ENCODE measurements at regions not wholly inside any gene's neighbourhood (a gene's known extent, or its start where the extent isn't known, plus 50 kb on each side); places are given as distances from the start of the nearest gene placed in this dataset.
"Not testable (repeated sequence)": the region's sequence is repeated elsewhere in the genome, so short reads cannot be mapped to it uniquely, and the experiment has no call there.

DNA sequence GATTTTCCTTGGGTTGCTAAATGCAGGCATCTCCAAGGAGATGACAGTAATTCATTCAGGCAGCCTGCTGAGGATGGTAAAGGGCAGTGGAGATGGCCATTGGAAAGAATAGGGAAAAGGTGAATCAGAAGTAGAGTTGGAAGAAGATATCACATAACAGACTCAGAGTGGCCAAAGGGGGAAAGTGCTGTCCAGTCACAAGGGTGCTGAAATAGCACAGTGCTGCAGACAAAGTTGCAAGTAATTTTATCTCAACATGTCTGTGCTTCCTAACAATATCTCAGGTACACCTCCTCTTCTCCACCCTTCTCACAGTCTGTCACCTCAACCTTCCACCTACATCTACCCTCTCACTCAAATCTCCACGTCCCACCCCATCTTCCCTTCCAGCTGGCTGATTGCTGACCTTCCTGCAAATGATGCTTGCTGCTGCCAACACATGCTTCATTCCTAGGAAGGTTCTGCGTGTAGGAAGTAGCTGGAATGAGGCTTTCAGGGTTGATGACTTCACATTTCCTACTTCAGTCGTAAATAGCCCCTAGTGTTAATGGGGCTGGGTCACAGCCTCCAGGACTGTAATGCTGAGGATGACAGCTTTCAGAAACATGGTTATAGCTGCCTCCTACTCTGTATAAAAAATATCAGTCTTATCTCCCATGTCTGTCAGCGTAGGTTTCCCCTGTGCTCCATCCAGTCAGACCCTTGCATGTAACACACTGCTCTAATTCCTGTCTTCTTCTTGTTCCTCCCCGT is 123.9 kb downstream of the CTNND1 start:
- Histone ChIP-seq H3K9me3 (no peaks in the 10 kb centered on the region), H3K4me1 (no peaks in the 10 kb centered on the region), H3K4me3 (no peak overlapping the region), H3K27me3 (no peaks in the 10 kb centered on the region), H3K36me3 (no peaks in the 10 kb centered on the region), H3K27ac (no peak overlapping the region)
- intact Hi-C loops (cut with DNase I; ENCODE audit: low total_unique reads), result no loop called here
- DNase-seq (ENCODE audit: low spot score in 2 of 2), result no peak
- no peak for TF ChIP-seq POLR2AphosphoS5 (IDR thresholded peaks at IDR 0.05)

DNA sequence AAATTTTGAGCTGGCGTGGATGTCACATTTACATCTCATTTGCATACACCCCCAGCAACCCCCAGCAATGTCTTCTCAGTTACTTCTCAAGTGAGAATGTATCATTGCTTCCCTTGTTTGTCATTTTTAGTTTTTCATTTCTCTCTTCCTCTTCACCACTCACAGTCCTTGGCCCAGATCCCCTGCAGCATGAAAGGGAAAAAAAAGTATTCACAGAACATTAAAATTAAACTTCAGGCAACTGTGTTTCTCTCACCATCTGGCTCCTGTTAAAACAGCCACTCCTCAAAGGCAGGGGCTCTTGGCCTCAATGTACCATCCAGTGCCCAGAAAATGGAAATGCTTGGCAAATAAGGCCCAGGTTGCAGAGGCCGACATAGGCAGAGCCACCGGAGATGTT is 126.8 kb downstream of the CTNND1 start:
- Histone ChIP-seq H3K4me1 (no peaks in the 10 kb centered on the region), H3K36me3 (no peaks in the 10 kb centered on the region), H3K9me3 (no peaks in the 10 kb centered on the region), H3K27ac (no peak overlapping the region), H3K27me3 (no peaks in the 10 kb centered on the region), H3K4me3 (no peak overlapping the region)
- TF ChIP-seq POLR2A (IDR thresholded peaks at IDR 0.05), result no peak
- TF ChIP-seq POLR2AphosphoS5 (IDR thresholded peaks at IDR 0.05), result no peak
- TF ChIP-seq, protein P1, sequence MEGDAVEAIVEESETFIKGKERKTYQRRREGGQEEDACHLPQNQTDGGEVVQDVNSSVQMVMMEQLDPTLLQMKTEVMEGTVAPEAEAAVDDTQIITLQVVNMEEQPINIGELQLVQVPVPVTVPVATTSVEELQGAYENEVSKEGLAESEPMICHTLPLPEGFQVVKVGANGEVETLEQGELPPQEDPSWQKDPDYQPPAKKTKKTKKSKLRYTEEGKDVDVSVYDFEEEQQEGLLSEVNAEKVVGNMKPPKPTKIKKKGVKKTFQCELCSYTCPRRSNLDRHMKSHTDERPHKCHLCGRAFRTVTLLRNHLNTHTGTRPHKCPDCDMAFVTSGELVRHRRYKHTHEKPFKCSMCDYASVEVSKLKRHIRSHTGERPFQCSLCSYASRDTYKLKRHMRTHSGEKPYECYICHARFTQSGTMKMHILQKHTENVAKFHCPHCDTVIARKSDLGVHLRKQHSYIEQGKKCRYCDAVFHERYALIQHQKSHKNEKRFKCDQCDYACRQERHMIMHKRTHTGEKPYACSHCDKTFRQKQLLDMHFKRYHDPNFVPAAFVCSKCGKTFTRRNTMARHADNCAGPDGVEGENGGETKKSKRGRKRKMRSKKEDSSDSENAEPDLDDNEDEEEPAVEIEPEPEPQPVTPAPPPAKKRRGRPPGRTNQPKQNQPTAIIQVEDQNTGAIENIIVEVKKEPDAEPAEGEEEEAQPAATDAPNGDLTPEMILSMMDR (IDR thresholded peaks at IDR 0.05), result no peak
- DNase-seq (ENCODE audit: low spot score in 2 of 2), result no peak
- intact Hi-C loops (cut with DNase I; ENCODE audit: low total_unique reads), result no loop called here

DNA sequence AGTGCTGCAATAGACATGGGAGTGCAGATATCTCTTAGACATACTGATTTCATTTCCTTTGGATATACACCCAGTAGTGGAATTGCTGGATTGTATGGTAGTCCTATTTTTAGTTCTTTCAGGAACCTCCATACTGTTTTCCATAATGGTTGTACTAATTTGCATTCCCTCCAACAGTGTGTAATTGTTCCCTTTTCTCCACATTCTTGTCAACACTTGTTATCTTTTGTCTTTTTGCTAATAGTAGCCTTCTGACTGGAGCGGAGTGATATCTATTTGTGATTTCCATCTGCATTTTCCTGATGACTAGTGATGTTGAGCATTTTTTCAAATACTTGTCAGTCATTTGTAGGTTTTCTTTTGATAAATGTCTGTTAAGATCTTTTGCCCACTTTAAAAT is 128.9 kb downstream of the CTNND1 start:
- Histone ChIP-seq H3K36me3 (no peaks in the 10 kb centered on the region), H3K9me3 (no peaks in the 10 kb centered on the region), H3K4me1 (no peaks in the 10 kb centered on the region), H3K4me3 (no peak overlapping the region), H3K27me3 (no peaks in the 10 kb centered on the region), H3K27ac (no peak overlapping the region)
- intact Hi-C loops (cut with DNase I; ENCODE audit: low total_unique reads), result no loop called here
- TF ChIP-seq POLR2AphosphoS5 (IDR thresholded peaks at IDR 0.05) (no peak), POLR2A (IDR thresholded peaks at IDR 0.05) (no peak)
- TF ChIP-seq, protein P1 (IDR thresholded peaks at IDR 0.05), result no peak
- DNase-seq (ENCODE audit: low spot score in 2 of 2), result no peak

DNA sequence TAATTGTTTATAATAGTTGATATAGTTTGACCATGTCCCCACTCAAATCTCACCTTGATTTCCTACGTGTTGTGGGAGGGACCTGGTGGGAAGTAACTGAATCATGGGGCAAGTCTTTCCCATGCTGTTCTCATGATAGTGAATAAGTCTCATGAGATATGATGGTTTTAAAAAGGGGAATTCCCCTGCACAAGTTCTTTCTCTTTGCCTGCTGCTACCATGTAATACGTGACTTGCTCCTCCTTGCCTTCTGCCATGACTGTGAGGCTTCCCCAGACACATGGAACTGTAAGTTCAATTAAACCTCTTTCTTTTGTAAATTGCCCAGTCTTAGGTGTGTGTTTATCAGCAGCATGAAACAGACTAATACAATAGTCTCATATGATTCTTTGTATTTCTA is 130.5 kb upstream of the OR9Q1 start:
- H3K27me3 ChIP-seq; H3K9me3 ChIP-seq; H3K4me1 ChIP-seq; intact Hi-C loops (cut with DNase I; ENCODE audit: low total_unique reads); DNase-seq (ENCODE audit: low spot score in 2 of 2); H3K4me3 ChIP-seq; H3K27ac ChIP-seq; H3K36me3 ChIP-seq: not testable (repeated sequence)

DNA sequence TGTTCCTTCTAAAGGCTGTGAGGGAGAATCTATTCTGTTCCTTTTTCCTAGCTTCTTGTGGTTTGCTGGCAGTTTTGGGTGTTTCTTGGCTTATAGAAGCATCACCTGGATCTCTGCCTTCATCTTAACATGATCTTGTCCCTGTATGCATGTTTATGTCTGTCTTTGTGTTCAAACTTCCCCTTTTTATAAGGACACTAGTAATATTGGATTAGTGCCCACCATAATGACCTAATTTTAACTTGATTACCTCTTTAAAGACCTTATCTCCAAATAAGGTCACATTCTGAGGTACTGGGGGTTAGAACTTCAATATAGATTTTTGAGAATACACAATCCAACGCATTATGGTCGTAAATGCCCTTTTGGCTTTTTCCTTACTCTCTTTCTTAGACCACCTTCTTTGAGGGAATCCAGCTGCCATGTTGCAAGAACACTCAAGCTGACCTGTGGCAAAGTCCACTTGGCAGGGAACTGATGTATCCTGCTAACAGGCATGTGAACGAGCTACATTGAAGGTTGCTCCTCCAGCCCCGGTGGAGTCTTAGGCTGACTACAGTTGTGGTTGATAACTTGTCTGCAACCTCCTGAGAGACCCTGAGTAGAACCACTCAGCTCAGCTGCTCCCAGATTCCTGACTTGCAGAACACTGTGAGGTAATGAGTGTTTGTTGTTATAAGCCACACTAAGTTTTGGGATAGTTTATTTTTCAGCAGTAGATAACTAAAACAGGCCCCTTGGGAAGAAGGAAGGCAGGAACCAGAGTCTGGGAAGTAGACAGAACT is 127.1 kb upstream of the OR9Q1 start:
- TF ChIP-seq, protein P1 (IDR thresholded peaks at IDR 0.05), result no peak
- TF ChIP-seq POLR2AphosphoS5 (IDR thresholded peaks at IDR 0.05), result no peak
- no peak for TF ChIP-seq POLR2A (IDR thresholded peaks at IDR 0.05)
- Histone ChIP-seq H3K9me3 (no peaks in the 10 kb centered on the region), H3K27me3 (no peaks in the 10 kb centered on the region), H3K4me1 (no peaks in the 10 kb centered on the region), H3K36me3 (no peaks in the 10 kb centered on the region), H3K4me3 (no peak overlapping the region), H3K27ac (no peak overlapping the region)
- no peak for DNase-seq (ENCODE audit: low spot score in 2 of 2)
- intact Hi-C loops (cut with DNase I; ENCODE audit: low total_unique reads), result no loop called here

DNA sequence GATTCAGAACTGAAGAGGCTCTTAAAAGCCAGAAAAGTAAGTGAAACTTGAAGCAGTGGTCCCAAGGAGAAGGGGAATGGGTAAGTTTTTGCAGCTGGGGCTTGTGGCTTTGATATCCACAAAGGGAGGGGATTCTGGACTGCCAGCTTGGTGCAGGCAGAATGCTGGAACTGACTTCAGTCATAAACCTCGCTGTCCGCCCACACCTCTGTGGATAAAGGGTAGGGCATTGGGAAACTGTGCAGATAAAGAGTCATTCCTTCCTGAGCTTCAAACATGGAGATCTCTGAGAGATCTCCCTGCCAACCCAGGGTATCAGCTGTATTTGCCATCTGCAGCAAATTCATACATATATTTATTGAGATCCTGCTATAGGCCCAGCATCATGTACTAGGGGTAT is 124.3 kb upstream of the OR9Q1 start:
- no peaks in the 10 kb centered on the region for H3K4me1 ChIP-seq
- H3K36me3 ChIP-seq, result no peaks in the 10 kb centered on the region
- intact Hi-C loops (cut with DNase I; ENCODE audit: low total_unique reads), result no loop called here
- no peak overlapping the region for H3K27ac ChIP-seq
- no peaks in the 10 kb centered on the region for H3K27me3 ChIP-seq
- H3K4me3 ChIP-seq, result no peak overlapping the region
- no peak for DNase-seq (ENCODE audit: low spot score in 2 of 2)
- TF ChIP-seq POLR2A (IDR thresholded peaks at IDR 0.05) (no peak), POLR2AphosphoS5 (IDR thresholded peaks at IDR 0.05) (no peak)
- TF ChIP-seq, protein P1 (IDR thresholded peaks at IDR 0.05), result no peak
- no peaks in the 10 kb centered on the region for H3K9me3 ChIP-seq
